HG03521 (cell line): ENCODE measurements at regions not wholly inside any gene's neighbourhood (a gene's known extent, or its start where the extent isn't known, plus 50 kb on each side); places are given as distances from the start of the nearest gene placed in this dataset.
A peak's percentile ranks its signal among the peaks of the same experiment; 100 is the strongest.

ENCODE experiments used
- ATAC-seq: cut with Tn5 transposase; IDR thresholded peaks from one replicate; pipeline ENCODE4 v1.9.1; 2021; ENCODE audit warnings: mild to moderate bottlenecking, moderate library complexity; ENCODE audit not compliant: unreplicated experiment

DNA sequence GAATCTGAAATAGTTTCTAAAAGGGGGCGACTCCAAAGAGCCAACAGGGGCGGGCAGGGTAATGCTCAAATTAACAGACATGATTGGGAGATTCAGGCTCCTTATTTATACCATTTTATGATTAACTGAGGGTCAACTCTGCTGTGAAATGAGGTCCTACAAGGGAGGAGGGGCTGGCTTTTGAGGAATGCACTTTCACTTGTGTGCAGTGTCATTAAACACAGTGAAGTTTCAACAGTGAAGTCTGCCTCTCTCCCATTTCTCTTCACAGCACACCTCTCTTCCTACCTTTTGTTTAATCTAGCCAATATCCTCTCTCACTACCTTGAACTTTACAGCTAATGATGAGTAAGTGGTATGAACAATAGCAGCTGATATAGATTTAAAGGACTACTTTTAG lies 557.3 kb upstream of the CITED2 start:
- no peak for ATAC-seq

DNA sequence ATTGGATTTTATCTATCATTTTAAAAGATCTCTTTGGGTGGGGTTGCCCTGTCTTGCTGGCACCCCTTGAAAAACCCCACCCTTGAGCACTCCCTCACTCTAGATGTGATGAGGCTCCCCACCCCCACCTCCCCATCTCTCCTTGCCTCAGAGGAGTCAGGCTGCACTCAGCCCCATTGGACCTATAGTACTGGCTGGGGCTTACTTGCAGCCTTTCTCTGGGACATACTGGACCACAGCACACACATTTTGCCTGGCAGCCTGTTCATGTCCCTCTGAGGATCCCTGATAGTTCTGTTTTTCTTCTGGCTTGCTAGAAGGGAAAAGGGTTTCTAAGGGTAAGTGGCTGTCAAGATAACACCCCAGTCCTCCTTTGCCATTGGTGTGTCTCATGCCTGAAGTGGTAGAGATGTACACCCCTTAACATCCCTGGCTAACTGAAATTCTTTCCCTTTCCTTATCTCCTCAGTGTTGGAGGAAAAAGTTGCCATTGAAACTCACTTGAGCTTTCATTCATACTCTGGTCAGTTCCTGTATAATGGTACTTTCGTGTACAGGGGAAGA lies 553.4 kb upstream of the CITED2 start:
- ATAC-seq, result no peak

DNA sequence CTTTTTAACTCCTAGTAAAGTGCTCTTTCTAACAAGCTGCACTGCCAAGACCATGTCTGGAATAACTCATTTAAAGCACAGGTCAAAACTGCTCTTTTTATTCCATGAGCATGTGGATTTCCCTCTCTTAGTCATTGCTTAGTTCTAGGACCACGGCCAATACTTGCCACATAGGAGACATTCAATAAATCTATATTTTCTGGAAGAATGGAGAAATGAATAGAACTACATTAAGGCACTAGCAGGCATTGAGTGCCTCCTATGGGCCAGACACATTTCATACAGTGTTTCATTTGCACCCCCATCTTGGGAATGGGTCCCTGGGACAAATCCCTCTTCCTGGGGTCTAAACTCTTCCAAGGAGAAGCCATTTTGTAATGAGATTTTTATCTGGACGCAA lies 552.8 kb upstream of the CITED2 start:
- ATAC-seq, result no peak

DNA sequence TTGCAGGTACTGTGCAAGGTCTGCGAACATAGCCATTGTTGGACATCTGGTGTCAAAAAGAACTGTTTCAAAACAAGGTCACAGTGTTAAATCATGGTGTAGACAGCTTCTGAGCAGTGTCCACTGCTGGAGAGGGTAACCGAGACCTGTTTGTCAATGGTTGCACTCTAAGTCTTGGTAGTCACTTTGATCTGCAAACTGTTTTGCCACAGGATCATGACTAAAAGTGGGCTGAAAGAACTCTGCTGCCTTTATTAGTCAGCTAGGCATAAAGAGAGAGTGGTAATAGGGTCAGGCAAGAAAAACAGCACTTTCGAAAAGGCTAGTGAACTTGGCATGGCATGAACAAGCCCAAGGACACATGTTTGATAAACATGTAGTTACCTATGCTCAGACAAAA lies 552.3 kb upstream of the CITED2 start:
- no peak for ATAC-seq

DNA sequence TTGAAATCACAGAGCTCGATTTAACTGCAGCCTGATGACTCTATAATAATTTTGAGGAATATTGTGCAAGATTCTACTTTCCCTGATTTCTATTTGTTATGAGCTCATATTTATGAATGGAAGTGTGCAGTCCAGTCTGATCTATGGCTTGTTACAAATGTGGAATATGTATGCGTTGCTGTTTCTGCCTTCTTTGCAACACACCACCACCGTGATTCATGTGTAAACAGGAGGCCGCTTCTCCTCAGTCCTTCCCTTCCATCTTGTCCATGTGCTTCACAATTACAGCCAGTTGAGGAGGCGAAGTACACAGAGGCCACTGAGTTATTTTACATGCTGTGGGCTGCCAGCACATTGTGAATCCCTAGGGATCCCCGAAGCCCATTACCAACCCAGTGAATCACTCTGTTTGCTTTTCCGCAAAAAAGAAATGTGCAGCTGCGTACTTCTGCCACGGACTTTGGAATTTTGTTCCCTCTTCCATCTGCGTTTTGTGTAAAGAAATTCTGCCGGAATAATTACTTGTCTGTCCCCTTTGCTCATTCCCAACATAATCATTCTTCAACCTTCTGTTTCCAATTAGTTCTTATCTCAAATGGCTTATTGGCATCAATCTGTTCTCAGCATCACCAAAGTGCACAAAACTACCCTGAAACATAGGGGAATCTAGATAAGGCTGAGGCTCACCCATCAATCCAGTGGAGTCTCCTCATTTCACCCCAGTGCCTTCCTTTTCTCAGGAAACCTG lies 551.6 kb upstream of the CITED2 start:
- ATAC-seq, result no peak

DNA sequence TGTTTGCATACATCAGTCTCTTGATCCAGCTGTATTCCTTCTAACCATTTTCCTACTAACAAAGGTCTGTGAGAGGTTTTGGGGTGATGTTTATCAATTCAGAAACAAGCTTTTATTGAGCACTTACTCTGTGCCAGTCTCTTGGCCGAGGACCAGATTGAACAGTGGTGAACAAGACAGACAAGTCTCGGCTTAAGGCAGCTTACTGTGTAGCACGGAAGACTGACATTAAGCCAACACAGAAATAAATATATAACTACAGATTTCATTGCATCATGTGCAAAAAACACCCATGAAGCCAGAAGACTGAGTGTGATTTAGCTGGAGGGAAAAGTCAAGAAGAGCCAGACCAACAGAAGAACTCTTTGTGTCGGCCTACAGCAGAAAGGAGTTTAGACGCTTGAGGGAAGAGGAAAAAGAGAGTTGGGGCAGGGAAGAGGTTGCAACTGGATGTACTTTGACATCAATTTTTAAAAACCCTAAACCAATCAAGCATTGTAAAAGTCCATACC lies 549.6 kb upstream of the CITED2 start:
- no peak for ATAC-seq

DNA sequence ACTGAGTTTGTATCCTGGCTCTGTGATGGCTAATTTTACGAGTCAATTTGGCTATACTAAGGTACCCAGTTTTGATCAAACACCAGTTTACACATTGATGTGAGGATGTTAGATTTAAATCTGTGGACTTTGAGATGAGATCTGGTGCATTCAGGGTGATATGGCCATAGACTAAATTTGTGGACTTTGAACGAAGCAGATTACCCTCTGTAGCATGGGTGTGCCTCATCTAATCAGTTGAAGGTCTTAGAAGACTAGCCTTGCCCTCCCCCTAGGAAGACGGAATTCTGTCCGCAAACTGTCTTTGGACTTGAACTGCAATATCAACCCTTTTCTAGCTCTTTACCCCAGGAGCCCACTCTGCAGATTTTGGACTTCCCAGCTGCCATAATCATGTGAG lies 547.8 kb upstream of the CITED2 start:
- ATAC-seq, result no peak

DNA sequence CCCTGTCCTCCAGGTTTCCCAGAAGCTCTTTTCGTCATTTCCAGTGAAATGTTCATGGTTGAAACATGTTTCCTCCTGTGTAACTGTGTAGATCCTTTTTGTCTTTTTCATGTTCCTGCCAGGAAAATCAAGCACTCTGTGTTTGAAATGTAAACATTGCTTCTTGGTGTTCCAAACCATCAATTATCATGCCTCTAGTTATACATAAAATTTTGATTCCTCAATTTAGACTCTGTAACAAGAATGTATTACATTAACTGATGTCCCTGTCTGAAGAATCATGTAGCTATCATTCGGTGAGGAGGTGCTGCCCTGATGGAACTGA lies 546.3 kb upstream of the CITED2 start:
- no peak for ATAC-seq

DNA sequence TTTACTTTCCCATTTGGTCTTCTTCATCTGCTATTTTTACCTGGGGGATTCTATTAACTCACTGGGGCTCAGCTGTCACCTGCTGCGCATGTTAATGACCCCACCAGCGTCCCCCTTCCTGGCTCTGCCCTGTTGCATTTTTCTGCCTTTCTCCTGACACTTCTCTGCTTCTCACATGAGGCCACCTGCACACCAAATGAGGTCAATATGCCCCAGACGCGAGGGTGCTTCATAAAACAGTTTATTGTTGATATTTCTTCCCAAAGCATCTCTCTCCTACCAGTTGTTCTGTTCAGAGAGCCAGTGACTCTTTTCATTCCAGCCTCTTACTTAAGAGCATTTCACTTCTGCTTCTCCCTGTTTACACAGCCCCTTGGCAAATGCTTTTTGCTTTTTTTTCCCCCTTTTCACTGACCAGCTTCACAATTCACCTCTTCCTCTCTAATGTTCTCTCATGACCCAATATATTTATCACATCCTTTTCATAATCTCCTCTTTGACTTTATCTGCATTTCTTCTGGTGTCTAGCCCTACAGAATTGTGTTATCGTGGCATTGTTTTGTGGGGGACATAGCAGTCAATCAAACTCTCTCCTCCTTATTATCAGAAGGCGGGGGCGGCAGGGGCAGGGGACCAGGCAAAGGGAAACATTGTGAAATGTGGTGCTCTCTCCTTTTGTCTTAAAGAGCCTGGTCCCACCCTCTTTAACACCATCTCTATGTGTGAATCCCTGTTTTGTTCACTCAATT lies 545.8 kb upstream of the CITED2 start:
- ATAC-seq, result no peak

DNA sequence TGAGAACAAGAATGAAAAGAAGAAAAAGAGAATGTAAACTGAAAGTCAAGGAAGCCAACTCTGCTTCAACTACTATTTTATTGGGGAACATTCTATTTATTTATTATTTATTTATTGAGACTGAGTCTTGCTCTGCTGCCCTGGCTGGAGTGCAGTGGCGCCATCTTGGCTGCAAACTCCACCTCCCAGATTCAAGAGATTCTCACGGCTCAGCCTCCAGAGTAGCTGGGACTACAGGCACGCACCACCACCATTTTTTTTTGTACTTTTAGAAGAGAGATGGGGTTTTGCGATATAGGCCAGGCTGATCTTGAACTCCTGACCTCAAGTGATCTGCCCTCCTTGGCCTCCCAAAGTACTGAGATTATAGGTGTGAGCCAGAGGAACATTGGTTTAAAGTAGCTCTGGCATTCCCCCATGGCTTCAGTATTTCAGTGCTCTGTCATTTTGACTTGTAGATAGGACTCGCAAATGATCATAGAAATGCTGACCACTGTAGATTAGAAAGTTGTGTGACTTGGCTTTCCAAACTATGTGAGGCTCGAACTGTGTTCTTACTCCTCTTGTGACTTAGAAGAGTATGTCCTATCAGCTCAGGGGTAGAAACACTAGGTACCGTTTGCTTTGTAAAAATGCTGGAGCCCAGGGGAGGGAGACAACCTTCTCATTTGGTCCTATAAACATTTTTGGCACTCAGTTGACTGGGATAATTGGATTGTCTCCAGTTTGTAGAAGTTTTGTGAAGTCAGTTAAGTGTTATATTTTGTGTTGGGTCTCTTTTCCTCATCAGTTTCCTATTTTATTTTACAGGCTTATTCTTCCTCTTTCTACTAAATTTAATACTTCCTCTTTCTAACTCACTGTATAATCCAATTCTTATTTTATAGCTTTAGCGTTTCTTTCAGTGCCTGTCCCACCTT lies 544.9 kb upstream of the CITED2 start:
- ATAC-seq, result no peak

DNA sequence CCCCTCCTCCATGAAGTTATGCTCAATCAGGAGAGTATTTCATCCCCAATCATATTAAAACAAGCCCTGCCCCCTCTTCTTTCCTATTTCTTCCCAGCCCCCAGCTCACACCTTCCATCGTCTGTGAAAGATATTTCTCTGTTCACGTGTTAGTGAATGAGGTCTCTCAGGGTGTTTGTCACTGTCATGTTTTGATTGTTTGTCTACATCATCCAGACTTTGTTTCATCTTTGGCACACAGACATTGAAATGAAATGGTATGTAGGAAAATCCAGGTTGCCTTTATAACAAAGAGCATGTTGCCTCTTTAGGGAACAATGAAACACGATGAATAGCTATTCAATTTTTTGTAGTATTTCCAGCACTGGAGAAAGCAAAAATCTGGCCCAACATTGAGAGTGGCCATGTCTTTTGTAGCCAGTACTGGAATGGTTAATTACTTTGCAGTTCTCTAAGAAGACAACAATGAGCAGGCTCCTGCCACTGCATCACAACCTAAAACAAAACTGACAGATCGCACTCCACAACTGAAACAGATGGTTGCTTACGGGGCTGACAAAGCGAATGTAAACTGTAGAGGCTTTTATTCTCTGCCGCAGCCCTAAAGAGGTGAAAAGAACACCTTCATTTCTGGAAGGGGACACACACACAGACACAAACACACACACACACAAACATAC lies 543.6 kb upstream of the CITED2 start:
- no peak for ATAC-seq

DNA sequence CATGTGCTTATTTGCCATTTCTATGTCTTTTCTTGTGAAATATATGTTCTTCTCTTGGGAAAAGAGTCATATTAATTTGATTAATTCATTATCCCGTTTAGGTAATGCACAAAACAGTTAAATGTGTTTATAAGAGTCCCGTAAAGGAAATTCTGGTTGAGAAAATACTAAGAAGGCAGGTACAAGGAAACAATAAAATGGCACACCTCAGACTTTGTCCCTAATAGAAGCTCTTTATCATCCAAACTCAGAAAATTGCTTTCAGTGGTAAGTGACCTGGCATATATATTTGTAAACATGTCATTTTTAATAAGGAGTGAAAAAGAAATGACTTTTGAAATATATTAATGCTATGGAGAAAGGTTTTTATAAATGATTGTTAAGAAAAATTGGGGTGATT lies 540.5 kb upstream of the CITED2 start:
- no peak for ATAC-seq

DNA sequence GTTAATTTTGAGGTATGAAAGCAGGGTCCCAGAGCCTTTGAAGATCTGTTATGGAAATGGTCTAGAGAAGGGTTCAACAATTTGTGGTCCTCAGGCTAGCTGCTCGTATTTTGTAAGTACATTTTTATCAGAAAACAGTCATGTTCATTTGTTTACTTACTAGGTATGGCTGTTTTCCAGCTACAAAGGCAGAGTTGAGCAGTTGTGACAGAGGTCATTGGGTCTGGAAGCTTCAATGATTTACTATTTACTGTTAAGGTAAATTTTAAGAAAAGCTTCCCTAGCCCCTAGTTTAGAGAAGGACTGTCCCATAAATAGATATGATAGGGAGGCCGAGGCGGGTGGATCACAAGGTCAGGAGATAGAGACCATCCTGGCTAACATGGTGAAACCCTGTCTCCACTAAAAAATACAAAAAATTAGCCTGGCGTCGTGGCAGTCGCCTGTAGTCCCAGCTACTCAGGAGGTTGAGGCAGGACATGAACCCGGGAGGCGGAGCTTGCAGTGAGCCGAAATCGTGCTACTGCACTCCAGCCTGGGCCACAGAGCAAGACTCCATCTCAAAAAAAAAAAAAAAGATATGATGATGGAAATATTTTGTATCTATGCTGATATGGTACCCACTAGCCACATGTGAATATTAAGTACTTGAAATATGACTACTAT lies 538.4 kb upstream of the CITED2 start:
- no peak for ATAC-seq

DNA sequence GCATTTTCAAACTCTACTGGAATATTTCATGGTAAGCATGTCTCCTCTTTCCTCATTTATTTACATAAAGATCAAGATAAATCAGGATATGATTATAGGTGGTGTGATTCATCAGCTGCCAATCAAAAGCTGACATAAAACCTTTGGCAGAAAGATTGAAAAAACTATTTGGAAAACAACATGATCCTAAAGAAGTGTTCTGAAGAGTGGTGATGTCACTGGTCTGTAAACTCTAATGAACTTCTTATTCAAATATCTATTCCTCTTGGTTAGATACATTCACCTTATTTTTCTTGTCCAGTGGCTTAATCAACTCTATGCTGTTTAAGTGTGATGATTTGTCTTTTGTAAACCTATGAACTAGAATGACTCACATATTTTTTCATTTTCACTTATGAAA lies 535.5 kb upstream of the CITED2 start:
- no peak for ATAC-seq

DNA sequence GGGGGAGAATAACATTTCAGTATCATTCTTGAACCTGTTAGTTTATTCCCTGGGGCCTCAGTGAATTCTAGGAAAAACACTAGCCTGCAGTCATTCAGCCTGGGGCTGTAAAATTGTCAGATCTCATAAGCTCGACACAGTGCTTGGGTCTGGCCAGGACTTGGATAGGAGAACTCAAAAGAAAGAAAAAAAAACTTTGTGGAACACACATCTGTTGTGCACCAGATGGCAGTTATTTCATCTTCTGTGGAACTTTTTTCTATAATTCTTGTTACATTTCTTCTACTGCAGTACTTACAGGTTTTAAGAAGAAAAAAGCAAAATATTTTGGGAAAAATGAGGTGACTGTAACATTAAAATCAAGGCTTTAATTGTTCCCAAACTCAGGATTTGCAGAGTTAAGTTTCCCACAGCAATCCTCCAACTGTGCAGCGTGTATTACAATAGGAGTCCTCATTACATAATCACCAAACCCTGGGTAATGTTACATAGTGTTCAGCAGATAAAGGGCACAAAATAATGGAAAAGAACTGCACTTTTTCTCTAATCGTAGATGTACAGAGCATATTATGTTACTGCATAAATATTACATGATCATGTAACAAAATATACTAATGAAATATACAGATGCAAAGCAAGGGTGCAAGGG lies 531.1 kb upstream of the CITED2 start:
- ATAC-seq, result no peak

DNA sequence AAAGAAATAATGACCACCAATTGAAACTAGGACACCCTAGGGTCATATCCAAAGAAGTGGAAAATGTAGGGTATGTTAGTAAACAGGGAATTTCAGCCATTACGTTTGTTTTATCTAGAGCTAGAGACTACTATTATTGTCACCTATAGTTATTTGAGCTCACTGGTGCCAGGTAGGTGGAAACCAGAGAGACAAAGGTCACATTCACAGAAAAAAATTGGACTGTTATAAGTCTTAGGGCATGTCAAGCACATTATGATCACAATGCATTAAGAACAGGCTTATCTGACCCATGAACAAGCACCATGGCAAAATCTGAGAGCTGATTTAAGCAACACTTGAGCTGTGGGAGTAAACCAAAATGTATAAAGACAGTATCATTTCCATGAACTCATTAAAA lies 530.1 kb upstream of the CITED2 start:
- ATAC-seq, result no peak

DNA sequence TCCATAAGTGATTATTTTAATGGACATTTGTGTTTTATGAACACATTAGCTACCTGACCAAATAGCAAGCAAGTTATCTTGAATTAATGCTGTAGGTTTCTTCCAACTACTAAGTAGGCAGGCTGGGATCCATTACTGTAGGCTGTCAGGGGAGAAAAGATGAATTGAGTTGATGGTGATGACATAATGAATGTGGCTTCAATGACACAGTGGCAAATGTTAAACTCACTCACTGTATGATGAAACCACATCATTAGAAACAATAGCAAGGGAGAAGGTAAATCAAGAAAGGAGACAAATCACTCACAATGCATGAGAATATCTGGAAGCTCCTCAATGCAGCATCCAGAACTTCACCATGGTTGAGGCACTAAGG lies 529.7 kb upstream of the CITED2 start:
- ATAC-seq, result no peak

DNA sequence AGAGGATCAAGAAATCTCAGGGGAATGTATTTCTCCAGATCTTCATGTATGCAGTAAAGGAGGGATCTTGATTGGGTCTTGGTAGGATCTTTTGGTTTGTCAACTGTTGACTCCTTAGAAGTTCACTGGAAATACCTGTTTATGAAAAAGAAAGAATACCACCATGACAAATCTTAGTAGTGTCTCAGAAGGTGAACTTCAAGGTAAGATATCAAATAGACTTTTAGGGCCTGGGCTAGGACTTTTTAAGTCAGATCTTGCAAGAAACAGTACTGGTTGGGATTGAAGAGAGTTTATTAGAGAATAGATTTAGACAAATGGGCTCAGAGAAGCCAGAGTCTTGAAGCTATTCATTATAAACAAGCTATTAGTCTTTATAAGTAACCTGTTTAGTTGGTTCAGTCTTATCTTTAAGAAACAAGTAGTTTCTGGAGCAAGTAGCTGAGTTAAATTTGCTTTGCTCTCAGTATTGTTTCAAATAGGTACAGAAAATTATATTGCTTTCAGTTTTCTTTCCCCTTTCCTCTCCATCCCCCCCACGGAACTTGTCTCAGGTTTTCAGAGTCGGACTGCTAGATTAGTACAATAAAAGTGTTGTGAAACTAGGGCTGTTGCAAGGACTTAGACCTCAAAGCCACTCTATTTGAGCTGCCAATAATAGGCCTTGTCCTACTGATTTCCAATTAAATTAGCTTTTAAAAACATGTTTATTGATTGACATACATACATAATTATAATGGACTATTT lies 529.1 kb upstream of the CITED2 start:
- peak; percentile 99 for ATAC-seq

DNA sequence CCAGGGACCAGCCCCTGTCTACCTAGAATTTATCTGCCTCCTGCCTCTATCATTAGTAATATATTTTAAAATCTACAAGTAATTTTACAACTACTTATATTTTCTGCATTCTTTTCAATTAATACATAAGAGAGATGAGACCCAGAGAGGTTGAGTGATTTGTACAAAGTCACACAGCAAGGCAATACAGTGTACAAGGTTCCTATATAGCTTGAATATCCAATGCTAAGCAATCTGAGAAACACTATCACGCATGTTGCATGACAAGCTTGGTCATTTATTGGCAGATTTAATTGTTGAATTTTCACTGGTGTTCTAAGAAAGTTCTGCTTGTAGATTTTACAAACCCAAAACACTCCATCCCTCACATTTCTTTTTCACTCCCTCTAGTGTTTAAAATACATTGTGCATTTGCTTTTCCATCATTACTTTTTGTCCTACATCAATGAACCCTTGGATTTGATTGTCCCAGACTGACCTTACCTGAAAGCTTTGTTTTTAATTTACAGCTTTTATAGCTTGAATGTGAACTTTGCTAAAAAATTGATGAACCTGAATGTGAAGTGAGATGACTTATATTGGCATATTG lies 520.9 kb upstream of the CITED2 start:
- no peak for ATAC-seq
